ENCODE measurements at regions not wholly inside any gene's neighbourhood (a gene's known extent, or its start where the extent isn't known, plus 50 kb on each side); places are given as distances from the start of the nearest gene placed in this dataset.

DNA sequence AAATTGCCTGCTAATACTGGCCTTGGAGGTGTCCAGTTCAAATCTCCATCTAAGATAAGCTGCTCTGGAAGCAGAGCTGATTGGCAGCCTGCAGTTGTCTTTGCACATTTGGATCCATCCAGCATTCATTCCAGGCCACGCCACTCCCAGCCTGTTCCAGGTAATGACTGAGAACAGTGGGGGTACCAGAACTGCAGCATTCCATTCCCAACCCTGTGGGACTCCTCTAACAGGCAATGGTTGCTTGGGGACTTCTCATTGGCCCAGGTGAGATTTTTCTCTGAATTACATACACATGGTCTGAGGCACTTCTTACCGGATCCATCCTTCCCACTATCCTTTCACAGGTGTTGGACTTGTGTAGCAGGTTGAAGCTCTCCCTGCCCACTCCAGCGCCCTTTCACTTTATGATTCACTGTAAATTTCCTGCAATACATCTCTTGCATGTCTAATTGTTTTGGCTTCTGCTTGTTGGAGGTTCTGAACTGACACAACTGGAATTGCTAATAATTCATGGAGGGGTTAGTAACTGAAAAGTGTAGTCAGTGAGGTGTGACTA is 206.1 kb upstream of the ZFHX3 start:
- ATAC-seq, result no peak
- POLR2A ChIA-PET, result no interaction called here
- no peak for TF ChIP-seq JARID2 (CRISPR knock-in tag; IDR thresholded peaks at IDR 0.05; ENCODE audit: insufficient replicate concordance)
- TF ChIP-seq NRL (CRISPR knock-in tag; IDR thresholded peaks at IDR 0.05; ENCODE audit: borderline replicate concordance), result no peak
- TF ChIP-seq RELA (CRISPR knock-in tag; IDR thresholded peaks at IDR 0.05), result no peak
- TF ChIP-seq ZNF776 (CRISPR knock-in tag; IDR thresholded peaks at IDR 0.05), result no peak
- TF ChIP-seq SP2 (CRISPR knock-in tag; IDR thresholded peaks at IDR 0.05), result no peak
- TF ChIP-seq, protein P1, sequence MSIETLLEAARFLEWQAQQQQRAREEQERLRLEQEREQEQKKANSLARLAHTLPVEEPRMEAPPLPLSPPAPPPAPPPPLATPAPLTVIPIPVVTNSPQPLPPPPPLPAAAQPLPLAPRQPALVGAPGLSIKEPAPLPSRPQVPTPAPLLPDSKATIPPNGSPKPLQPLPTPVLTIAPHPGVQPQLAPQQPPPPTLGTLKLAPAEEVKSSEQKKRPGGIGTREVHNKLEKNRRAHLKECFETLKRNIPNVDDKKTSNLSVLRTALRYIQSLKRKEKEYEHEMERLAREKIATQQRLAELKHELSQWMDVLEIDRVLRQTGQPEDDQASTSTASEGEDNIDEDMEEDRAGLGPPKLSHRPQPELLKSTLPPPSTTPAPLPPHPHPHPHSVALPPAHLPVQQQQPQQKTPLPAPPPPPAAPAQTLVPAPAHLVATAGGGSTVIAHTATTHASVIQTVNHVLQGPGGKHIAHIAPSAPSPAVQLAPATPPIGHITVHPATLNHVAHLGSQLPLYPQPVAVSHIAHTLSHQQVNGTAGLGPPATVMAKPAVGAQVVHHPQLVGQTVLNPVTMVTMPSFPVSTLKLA (IDR thresholded peaks at IDR 0.05), result no peak
- TF ChIP-seq, protein P2, sequence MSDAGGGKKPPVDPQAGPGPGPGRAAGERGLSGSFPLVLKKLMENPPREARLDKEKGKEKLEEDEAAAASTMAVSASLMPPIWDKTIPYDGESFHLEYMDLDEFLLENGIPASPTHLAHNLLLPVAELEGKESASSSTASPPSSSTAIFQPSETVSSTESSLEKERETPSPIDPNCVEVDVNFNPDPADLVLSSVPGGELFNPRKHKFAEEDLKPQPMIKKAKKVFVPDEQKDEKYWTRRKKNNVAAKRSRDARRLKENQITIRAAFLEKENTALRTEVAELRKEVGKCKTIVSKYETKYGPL (CRISPR knock-in tag; IDR thresholded peaks at IDR 0.05), result no peak
- TF ChIP-seq ZNF264 (CRISPR knock-in tag; IDR thresholded peaks at IDR 0.05), result no peak
- TF ChIP-seq, protein P3, sequence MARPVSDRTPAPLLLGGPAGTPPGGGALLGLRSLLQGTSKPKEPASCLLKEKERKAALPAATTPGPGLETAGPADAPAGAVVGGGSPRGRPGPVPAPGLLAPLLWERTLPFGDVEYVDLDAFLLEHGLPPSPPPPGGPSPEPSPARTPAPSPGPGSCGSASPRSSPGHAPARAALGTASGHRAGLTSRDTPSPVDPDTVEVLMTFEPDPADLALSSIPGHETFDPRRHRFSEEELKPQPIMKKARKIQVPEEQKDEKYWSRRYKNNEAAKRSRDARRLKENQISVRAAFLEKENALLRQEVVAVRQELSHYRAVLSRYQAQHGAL (CRISPR knock-in tag; IDR thresholded peaks at IDR 0.05; ENCODE audit: not compliant biosample characterization), result no peak
- TF ChIP-seq TEAD2 (CRISPR knock-in tag; IDR thresholded peaks at IDR 0.05), result no peak
- no peak for TF ChIP-seq NR2F2 (IDR thresholded peaks at IDR 0.05; ENCODE audit: borderline replicate concordance, low read depth)
- no peak for TF ChIP-seq YEATS2 (CRISPR knock-in tag; IDR thresholded peaks at IDR 0.05; ENCODE audit: borderline replicate concordance)
- TF ChIP-seq, protein P4, sequence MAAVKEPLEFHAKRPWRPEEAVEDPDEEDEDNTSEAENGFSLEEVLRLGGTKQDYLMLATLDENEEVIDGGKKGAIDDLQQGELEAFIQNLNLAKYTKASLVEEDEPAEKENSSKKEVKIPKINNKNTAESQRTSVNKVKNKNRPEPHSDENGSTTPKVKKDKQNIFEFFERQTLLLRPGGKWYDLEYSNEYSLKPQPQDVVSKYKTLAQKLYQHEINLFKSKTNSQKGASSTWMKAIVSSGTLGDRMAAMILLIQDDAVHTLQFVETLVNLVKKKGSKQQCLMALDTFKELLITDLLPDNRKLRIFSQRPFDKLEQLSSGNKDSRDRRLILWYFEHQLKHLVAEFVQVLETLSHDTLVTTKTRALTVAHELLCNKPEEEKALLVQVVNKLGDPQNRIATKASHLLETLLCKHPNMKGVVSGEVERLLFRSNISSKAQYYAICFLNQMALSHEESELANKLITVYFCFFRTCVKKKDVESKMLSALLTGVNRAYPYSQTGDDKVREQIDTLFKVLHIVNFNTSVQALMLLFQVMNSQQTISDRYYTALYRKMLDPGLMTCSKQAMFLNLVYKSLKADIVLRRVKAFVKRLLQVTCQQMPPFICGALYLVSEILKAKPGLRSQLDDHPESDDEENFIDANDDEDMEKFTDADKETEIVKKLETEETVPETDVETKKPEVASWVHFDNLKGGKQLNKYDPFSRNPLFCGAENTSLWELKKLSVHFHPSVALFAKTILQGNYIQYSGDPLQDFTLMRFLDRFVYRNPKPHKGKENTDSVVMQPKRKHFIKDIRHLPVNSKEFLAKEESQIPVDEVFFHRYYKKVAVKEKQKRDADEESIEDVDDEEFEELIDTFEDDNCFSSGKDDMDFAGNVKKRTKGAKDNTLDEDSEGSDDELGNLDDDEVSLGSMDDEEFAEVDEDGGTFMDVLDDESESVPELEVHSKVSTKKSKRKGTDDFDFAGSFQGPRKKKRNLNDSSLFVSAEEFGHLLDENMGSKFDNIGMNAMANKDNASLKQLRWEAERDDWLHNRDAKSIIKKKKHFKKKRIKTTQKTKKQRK (IDR thresholded peaks at IDR 0.05; ENCODE audit: low read length), result no peak
- no peak for TF ChIP-seq ZNF496 (CRISPR knock-in tag; IDR thresholded peaks at IDR 0.05; ENCODE audit: insufficient replicate concordance)
- TF ChIP-seq, protein P5, sequence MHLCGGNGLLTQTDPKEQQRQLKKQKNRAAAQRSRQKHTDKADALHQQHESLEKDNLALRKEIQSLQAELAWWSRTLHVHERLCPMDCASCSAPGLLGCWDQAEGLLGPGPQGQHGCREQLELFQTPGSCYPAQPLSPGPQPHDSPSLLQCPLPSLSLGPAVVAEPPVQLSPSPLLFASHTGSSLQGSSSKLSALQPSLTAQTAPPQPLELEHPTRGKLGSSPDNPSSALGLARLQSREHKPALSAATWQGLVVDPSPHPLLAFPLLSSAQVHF (CRISPR knock-in tag; IDR thresholded peaks at IDR 0.05), result no peak
- no peak for TF ChIP-seq PLRG1 (conservative IDR thresholded peaks at IDR 0.05)
- TF ChIP-seq JUNB (CRISPR knock-in tag; IDR thresholded peaks at IDR 0.05; ENCODE audit: borderline replicate concordance), result no peak
- no peak for TF ChIP-seq ZNF557 (CRISPR knock-in tag; IDR thresholded peaks at IDR 0.05)

More for the DNA sequence above, 206.1 kb upstream of the ZFHX3 start:
- CTCF ChIA-PET (ENCODE audit: low intra/inter-chr PET ratio, low total read pairs), result no interaction called here
- FAIRE-seq (no peak), DNase-seq (ENCODE audit: low spot score) (no peak)
- no TSS peak for BruUV-seq (replicated peaks)
- Histone ChIP-seq H3K27me3 (ENCODE audit: control insufficient read depth in 1 of 2, insufficient read depth in 2 of 2, low read length in 2 of 2) (0 out of 5 replicates have a peak, but pooled peaks cover 0 to 2% of the 10 kb centered on the region in 2 experiments), H3K36me3 (replicated peaks in 1 of 2; ENCODE audit: control insufficient read depth in 1 of 2, insufficient read depth in 2 of 2, low read length in 2 of 2) (no peaks in the 10 kb centered on the region), H2AFZ (ENCODE audit: low read length) (no peak overlapping the region), H3K27ac (ENCODE audit: extremely low read length, insufficient read depth, low read length) (no peak overlapping the region), H3K9ac (ENCODE audit: insufficient read depth, low read depth, low read length) (no peak overlapping the region), H3K4me3 (replicated peaks in 1 of 3; ENCODE audit: insufficient read depth in 1 of 3, low read depth in 2 of 3, low read length in 3 of 3) (no peak overlapping the region), H3K4me1 (ENCODE audit: insufficient read depth, low read length) (no peaks in the 10 kb centered on the region), H3K79me2 (ENCODE audit: insufficient read depth, low read length) (no peaks in the 10 kb centered on the region), H3K4me2 (ENCODE audit: low read depth, low read length) (no peak overlapping the region), H3K9me3 (ENCODE audit: low read length) (no peaks in the 10 kb centered on the region), H4K20me1 (ENCODE audit: insufficient read depth, low read length) (no peaks in the 10 kb centered on the region)
- in situ Hi-C loops (cut with HindIII; ENCODE audit: extremely low pct_ligation_motif_present, low pct_unique_long_range_greater_than_20kb), result no loop called here
- 29% methylated on average over 2 of the region's 3 CpGs for WGBS (ENCODE audit: low lambda C conversion rate)
- intact Hi-C loops (cut with micrococcal nuclease; ENCODE audit: unreplicated experiment), result no loop called here

Data from HepG2 (cell line).